Activated CD4-positive, alpha-beta T cell treated with anti-CD3 and anti-CD28 coated beads, Interleukin-2, amount 50 U/mL, for 24 hours (primary cell): ENCODE measurements at regions not wholly inside any gene's neighbourhood (a gene's known extent, or its start where the extent isn't known, plus 50 kb on each side); places are given as distances from the start of the nearest gene placed in this dataset.

Experiments used
- DNase-seq, 2 donors: peaks; one replicate each; pipeline ENCODE4 v3.0.0-alpha.2; 2020; ENCODE audit warnings: low read depth in 1 of 2, low spot score in 1 of 2

- DNase-seq: no peak
Measured at GRCh38 chr22:27477171-27477570, 324.4 kb downstream of the MN1 start.

- DNase-seq: no peak
Measured at GRCh38 chr22:27480487-27480886, 321.1 kb downstream of the MN1 start.

GRCh38 chr22:27482402-27482801 is 319.2 kb downstream of the MN1 start:
- DNase-seq: no peak

GRCh38 chr22:27483095-27483785 is 318.3 kb downstream of the MN1 start:
- DNase-seq: no peak

- no peak for DNase-seq
Measured at GRCh38 chr22:27485842-27486241, 315.7 kb downstream of the MN1 start.

- no peak for DNase-seq
Measured at GRCh38 chr22:27487600-27488452, 313.7 kb downstream of the MN1 start.

GRCh38 chr22:27488456-27489177 is 312.9 kb downstream of the MN1 start:
- DNase-seq: no peak

GRCh38 chr22:27489178-27489675 is 312.3 kb downstream of the MN1 start:
- no peak for DNase-seq

- no peak for DNase-seq
Measured at GRCh38 chr22:27490080-27490479, 311.5 kb downstream of the MN1 start.

GRCh38 chr22:27491888-27492287 is 309.7 kb downstream of the MN1 start:
- no peak for DNase-seq

GRCh38 chr22:27492566-27493201 is 308.9 kb downstream of the MN1 start:
- DNase-seq: no peak

- no peak for DNase-seq
Measured at GRCh38 chr22:27493796-27494195, 307.8 kb downstream of the MN1 start.

GRCh38 chr22:27494785-27495184 is 306.8 kb downstream of the MN1 start:
- no peak for DNase-seq

- DNase-seq: no peak
Measured at GRCh38 chr22:27495325-27495724, 306.2 kb downstream of the MN1 start.

- DNase-seq: no peak
Measured at GRCh38 chr22:27499121-27499520, 302.4 kb downstream of the MN1 start.

- no peak for DNase-seq
Measured at GRCh38 chr22:27501191-27501936, 300.2 kb downstream of the MN1 start.

GRCh38 chr22:27502327-27502726 is 299.2 kb downstream of the MN1 start:
- no peak for DNase-seq

- no peak for DNase-seq
Measured at GRCh38 chr22:27504360-27505253, 296.9 kb downstream of the MN1 start.

- DNase-seq: no peak
Measured at GRCh38 chr22:27507111-27507611, 294.4 kb downstream of the MN1 start.
